IPS-NIHi7 (cell line): ENCODE measurements at regions not wholly inside any gene's neighbourhood (a gene's known extent, or its start where the extent isn't known, plus 50 kb on each side); places are given as distances from the start of the nearest gene placed in this dataset.

Source experiments
- DNase-seq: peaks from one replicate; pipeline ENCODE4 v3.0.0; 2012; ENCODE audit warnings: mixed read lengths; ENCODE audit errors: extremely low spot score

- no peak for DNase-seq
Measured at GRCh38 chr1:30294508-30294907, 428.9 kb downstream of the MATN1 start.

- no peak for DNase-seq
Measured at GRCh38 chr1:30292451-30292850, 430.9 kb downstream of the MATN1 start.

- DNase-seq, result no peak
Measured at GRCh38 chr1:30291526-30291925, 431.9 kb downstream of the MATN1 start.

GRCh38 chr1:30290581-30290980 lies 432.8 kb downstream of the MATN1 start:
- no peak for DNase-seq

GRCh38 chr1:30287976-30288375 lies 435.4 kb downstream of the MATN1 start:
- DNase-seq, result no peak

- no peak for DNase-seq
Measured at GRCh38 chr1:30286988-30287839, 436.2 kb downstream of the MATN1 start.

- no peak for DNase-seq
Measured at GRCh38 chr1:30286241-30286987, 437.0 kb downstream of the MATN1 start.

- no peak for DNase-seq
Measured at GRCh38 chr1:30285501-30285932, 437.9 kb downstream of the MATN1 start.

- no peak for DNase-seq
Measured at GRCh38 chr1:30284728-30285475, 438.5 kb downstream of the MATN1 start.

- no peak for DNase-seq
Measured at GRCh38 chr1:30284226-30284625, 439.2 kb downstream of the MATN1 start.

- DNase-seq, result no peak
Measured at GRCh38 chr1:30283199-30283962, 440.0 kb downstream of the MATN1 start.

- DNase-seq, result no peak
Measured at GRCh38 chr1:30280572-30280971, 442.8 kb downstream of the MATN1 start.

GRCh38 chr1:30277911-30278310 lies 445.5 kb downstream of the MATN1 start:
- DNase-seq, result no peak

GRCh38 chr1:30277415-30277814 lies 446.0 kb downstream of the MATN1 start:
- DNase-seq, result no peak

GRCh38 chr1:30275926-30276764 lies 447.2 kb downstream of the MATN1 start:
- no peak for DNase-seq

GRCh38 chr1:30274976-30275621 lies 448.3 kb downstream of the MATN1 start:
- no peak for DNase-seq

GRCh38 chr1:30274173-30274970 lies 449.0 kb downstream of the MATN1 start:
- DNase-seq, result no peak

- DNase-seq, result no peak
Measured at GRCh38 chr1:30273456-30273855, 449.9 kb downstream of the MATN1 start.

- no peak for DNase-seq
Measured at GRCh38 chr1:30273021-30273325, 450.4 kb downstream of the MATN1 start.
